B cell (primary cell): ENCODE measurements at regions not wholly inside any gene's neighbourhood (a gene's known extent, or its start where the extent isn't known, plus 50 kb on each side); places are given as distances from the start of the nearest gene placed in this dataset.

Experiments
- ATAC-seq: fragments of 200-7000 bp; cut with Tn5 transposase; one replicate; pipeline ENCODE4 v1.10.0; 2021; ENCODE audit warnings: low read depth, mild to moderate bottlenecking, moderate number of reproducible peaks, moderate library complexity
- CTCF ChIA-PET: fragments of 350-600 bp; sonication (Branson Sonifier 250); formaldehyde crosslinking; loops from one replicate; lab custom pipeline; 2021; ENCODE audit warnings: antibody characterized with exemption, inconsistent platforms; lab: Charles Lee
- POLR2A ChIA-PET: fragments of 350-600 bp; sonication (Branson Sonifier 250); formaldehyde crosslinking; loops from one replicate; lab custom pipeline; 2021; ENCODE audit warnings: antibody characterized with exemption; lab: Charles Lee
- DNase-seq: peaks from one replicate; pipeline ENCODE4 v3.0.0; 2013
- H2AFZ ChIP-seq: 2 replicates; pipeline ENCODE4 v1.6.1; 2012; ENCODE audit warnings: mild to moderate bottlenecking, low read depth, low read length; ENCODE audit not compliant: insufficient read depth, poor library complexity, severe bottlenecking
- H3K27ac ChIP-seq, 2 donors: 1 replicate in 1 of 2; 2 replicates in 1 of 2; pipeline ENCODE4 v1.5.1; 2012 to 2013; ENCODE audit warnings: low read length in 2 of 2, mild to moderate bottlenecking in 2 of 2, moderate library complexity in 1 of 2
- H3K27me3 ChIP-seq, 4 experiments: fragments of 200-600 bp in 1 of 4; sonication (generic) in 1 of 4; replicated peaks in 1 of 4; 1 replicate in 2 of 4; 2 replicates in 2 of 4; pipeline versions ENCODE4 v1.6.1 to v1.7.0; 2013 to 2016; ENCODE audit warnings: low read length in 3 of 4, mild to moderate bottlenecking in 2 of 4, mixed read lengths in 1 of 4, moderate library complexity in 1 of 4; ENCODE audit not compliant: insufficient read depth in 4 of 4, control insufficient read depth in 3 of 4; ENCODE audit errors: control extremely low read depth in 1 of 4
- H3K36me3 ChIP-seq, 2 experiments: replicated peaks in 1 of 2; 1 replicate in 1 of 2; 2 replicates in 1 of 2; pipeline versions ENCODE4 v1.6.1 to v1.7.1; 2013; ENCODE audit warnings: low read length in 1 of 2; ENCODE audit not compliant: insufficient read depth in 2 of 2, control insufficient read depth in 1 of 2; ENCODE audit errors: control extremely low read depth in 1 of 2, extremely low read depth in 1 of 2
- H3K4me1 ChIP-seq, 2 donors: fragments of 200-600 bp in 1 of 2; sonication (generic) in 1 of 2; 1 replicate in 1 of 2; 2 replicates in 1 of 2; pipeline versions ENCODE4 v1.5.1 to v1.6.1; 2013 to 2017; ENCODE audit warnings: low read length in 2 of 2; ENCODE audit not compliant: control insufficient read depth in 2 of 2, insufficient read depth in 2 of 2
- H3K4me2 ChIP-seq: replicated peaks from 2 replicates; pipeline ENCODE3; 2012; ENCODE audit warnings: mild to moderate bottlenecking, low read depth, low read length; ENCODE audit not compliant: poor library complexity, severe bottlenecking
- H3K4me3 ChIP-seq, 5 experiments: fragments of 200-600 bp in 1 of 5; sonication (generic) in 1 of 5; 1 replicate in 3 of 5; 2 replicates in 2 of 5; pipeline versions ENCODE4 v1.5.1 to v1.7.0; 2011 to 2016; ENCODE audit warnings: low read length in 4 of 5, mild to moderate bottlenecking in 4 of 5, low read depth in 2 of 5, control low read depth in 1 of 5, moderate library complexity in 1 of 5; ENCODE audit not compliant: insufficient read depth in 1 of 5; ENCODE audit errors: control extremely low read depth in 1 of 5, extremely low read depth in 1 of 5
- H3K79me2 ChIP-seq: fragments of 200-600 bp; sonication (generic); one replicate; pipeline ENCODE4 v1.6.0; 2016; ENCODE audit warnings: low read length; ENCODE audit not compliant: control insufficient read depth, insufficient read depth
- H3K9ac ChIP-seq: fragments of 200-600 bp; sonication (generic); 2 replicates; pipeline ENCODE4 v1.6.1; 2017; ENCODE audit warnings: mild to moderate bottlenecking, low read length, moderate library complexity
- H3K9me3 ChIP-seq, 3 donors: one replicate each; pipeline versions ENCODE4 v1.6.1 to v1.7.1; 2013; ENCODE audit warnings: low read length in 2 of 3; ENCODE audit not compliant: control insufficient read depth in 2 of 3, insufficient read depth in 1 of 3; ENCODE audit errors: control extremely low read depth in 1 of 3
- H4K20me1 ChIP-seq: 2 replicates; pipeline ENCODE4 v1.6.0; 2012; ENCODE audit warnings: mild to moderate bottlenecking, low read length; ENCODE audit not compliant: insufficient read depth, control insufficient read depth, poor library complexity, severe bottlenecking
- H3K27ac Mint-ChIP-seq: one replicate; pipeline ENCODE4 v1.8.0; 2021; ENCODE audit warnings: mixed read lengths
- H3K27me3 Mint-ChIP-seq: one replicate; pipeline ENCODE4 v1.8.0; 2021; ENCODE audit warnings: mixed read lengths
- H3K4me1 Mint-ChIP-seq: one replicate; pipeline ENCODE4 v1.8.0; 2021; ENCODE audit warnings: mixed read lengths
- H3K4me3 Mint-ChIP-seq: one replicate; pipeline ENCODE4 v1.8.0; 2021; ENCODE audit warnings: mixed read lengths
- H3K9me3 Mint-ChIP-seq: one replicate; pipeline ENCODE4 v1.8.0; 2022; ENCODE audit warnings: mixed read lengths; ENCODE audit not compliant: insufficient read depth
- EZH2 ChIP-seq: IDR thresholded peaks from 2 replicates; pipeline ENCODE4 v1.6.1; 2012; ENCODE audit warnings: borderline replicate concordance, low read depth, mild to moderate bottlenecking, moderate library complexity, low read length; ENCODE audit not compliant: insufficient read depth, poor library complexity, severe bottlenecking
- WGBS: methylation state at CpG from one replicate; pipeline ENCODE4 v1.1.5; 2013; ENCODE audit warnings: missing lambda C conversion rate; ENCODE audit not compliant: insufficient coverage; 5-methylcytosine and 5-hydroxymethylcytosine counted together
- intact Hi-C: fragments of 100-400 bp; cut with micrococcal nuclease; formaldehyde crosslinking; loops from one replicate; pipeline ENCODE4 v1.10.0; 2022
- TF ChIP-seq, protein P1 (sequence below): fragments of 200-600 bp; IDR thresholded peaks from one replicate; pipeline ENCODE4 v1.8.0; 2022; ENCODE audit warnings: antibody characterized with exemption, mild to moderate bottlenecking

- H3K4me3 Mint-ChIP-seq: no peak overlapping the region
- no peaks in the 10 kb centered on the region for H3K4me1 Mint-ChIP-seq
- no peak for ATAC-seq
- no peaks in the 10 kb centered on the region for H3K27me3 Mint-ChIP-seq
- H3K9me3 Mint-ChIP-seq: no peaks in the 10 kb centered on the region
- H3K9ac ChIP-seq: no peak overlapping the region
- H3K79me2 ChIP-seq: no peaks in the 10 kb centered on the region
- 100% methylated on average over 2 of the region's 5 CpGs for WGBS
- H3K36me3 ChIP-seq: no peaks in the 10 kb centered on the region
- H3K4me1 ChIP-seq: no peaks in the 10 kb centered on the region
- H3K4me2 ChIP-seq: no peak overlapping the region
- no peaks in the 10 kb centered on the region for H3K27me3 ChIP-seq
- no peak overlapping the region for H3K4me3 ChIP-seq
- H2AFZ ChIP-seq: no peak overlapping the region
- no peaks in the 10 kb centered on the region for H3K9me3 ChIP-seq
- no peak overlapping the region for H3K27ac Mint-ChIP-seq
- no peak for TF ChIP-seq EZH2
- TF ChIP-seq, protein P1, sequence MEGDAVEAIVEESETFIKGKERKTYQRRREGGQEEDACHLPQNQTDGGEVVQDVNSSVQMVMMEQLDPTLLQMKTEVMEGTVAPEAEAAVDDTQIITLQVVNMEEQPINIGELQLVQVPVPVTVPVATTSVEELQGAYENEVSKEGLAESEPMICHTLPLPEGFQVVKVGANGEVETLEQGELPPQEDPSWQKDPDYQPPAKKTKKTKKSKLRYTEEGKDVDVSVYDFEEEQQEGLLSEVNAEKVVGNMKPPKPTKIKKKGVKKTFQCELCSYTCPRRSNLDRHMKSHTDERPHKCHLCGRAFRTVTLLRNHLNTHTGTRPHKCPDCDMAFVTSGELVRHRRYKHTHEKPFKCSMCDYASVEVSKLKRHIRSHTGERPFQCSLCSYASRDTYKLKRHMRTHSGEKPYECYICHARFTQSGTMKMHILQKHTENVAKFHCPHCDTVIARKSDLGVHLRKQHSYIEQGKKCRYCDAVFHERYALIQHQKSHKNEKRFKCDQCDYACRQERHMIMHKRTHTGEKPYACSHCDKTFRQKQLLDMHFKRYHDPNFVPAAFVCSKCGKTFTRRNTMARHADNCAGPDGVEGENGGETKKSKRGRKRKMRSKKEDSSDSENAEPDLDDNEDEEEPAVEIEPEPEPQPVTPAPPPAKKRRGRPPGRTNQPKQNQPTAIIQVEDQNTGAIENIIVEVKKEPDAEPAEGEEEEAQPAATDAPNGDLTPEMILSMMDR: no peak
- ChIA-PET POLR2A (no interaction called here), CTCF (no interaction called here)
- intact Hi-C loops: no loop called here
- H3K27ac ChIP-seq: no peak overlapping the region
- DNase-seq: no peak
- H4K20me1 ChIP-seq: no peaks in the 10 kb centered on the region
Measured at GRCh38 chr13:72504131-72504841, 223.1 kb downstream of the MZT1 start.

- no peak for DNase-seq
- Histone ChIP-seq H3K9ac (no peak overlapping the region), H3K9me3 (no peaks in the 10 kb centered on the region), H3K36me3 (no peaks in the 10 kb centered on the region), H3K27me3 (no peaks in the 10 kb centered on the region), H3K79me2 (no peaks in the 10 kb centered on the region), H3K4me2 (no peak overlapping the region), H3K27ac (no peak overlapping the region), H2AFZ (no peak overlapping the region), H3K4me1 (no peaks in the 10 kb centered on the region), H3K4me3 (no peak overlapping the region), H4K20me1 (no peaks in the 10 kb centered on the region)
- Mint-ChIP-seq H3K27ac (no peak overlapping the region), H3K4me3 (no peak overlapping the region), H3K27me3 (no peaks in the 10 kb centered on the region), H3K4me1 (no peaks in the 10 kb centered on the region), H3K9me3 (no peaks in the 10 kb centered on the region)
- CTCF ChIA-PET: no interaction called here
- ATAC-seq: no peak
- no peak for TF ChIP-seq EZH2
- POLR2A ChIA-PET: no interaction called here
- intact Hi-C loops: no loop called here
- WGBS: no CpG with 5 or more reads among the region's 2 CpGs
Measured at GRCh38 chr13:72500851-72501250, 226.6 kb downstream of the MZT1 start.
